ENCODE measurements at regions not wholly inside any gene's neighbourhood (a gene's known extent, or its start where the extent isn't known, plus 50 kb on each side); places are given as distances from the start of the nearest gene placed in this dataset.

GRCh38 chr1:13943055-13943454 lies 243.1 kb downstream of the PRDM2 start:
- Mint-ChIP-seq H3K36me3 (ENCODE audit: insufficient read depth) (peaks cover 1% of the 10 kb centered on the region), H3K4me1 (ENCODE audit: low read depth) (no peaks in the 10 kb centered on the region), H3K4me3 (ENCODE audit: low read depth) (no peak overlapping the region), H3K9me3 (ENCODE audit: low read depth) (peaks cover 10% of the 10 kb centered on the region), H3K27me3 (peaks cover 8% of the 10 kb centered on the region), H3K27ac (no peak overlapping the region)
- no peak for TF ChIP-seq CTCF (IDR thresholded peaks at IDR 0.05; ENCODE audit: unreplicated experiment)
- DNase-seq (ENCODE audit: low spot score, unreplicated experiment): no peak

GRCh38 chr1:13945856-13946255 lies 245.9 kb downstream of the PRDM2 start:
- Mint-ChIP-seq H3K27me3 (peaks cover 8% of the 10 kb centered on the region), H3K4me1 (ENCODE audit: low read depth) (no peaks in the 10 kb centered on the region), H3K36me3 (ENCODE audit: insufficient read depth) (peaks cover 1% of the 10 kb centered on the region), H3K9me3 (ENCODE audit: low read depth) (peaks cover 8% of the 10 kb centered on the region), H3K4me3 (ENCODE audit: low read depth) (no peak overlapping the region), H3K27ac (no peak overlapping the region)
- DNase-seq (ENCODE audit: low spot score, unreplicated experiment): no peak
- no peak for TF ChIP-seq CTCF (IDR thresholded peaks at IDR 0.05; ENCODE audit: unreplicated experiment)

GRCh38 chr1:13947658-13948057 lies 247.7 kb downstream of the PRDM2 start:
- no peak for TF ChIP-seq CTCF (IDR thresholded peaks at IDR 0.05; ENCODE audit: unreplicated experiment)
- no peak for DNase-seq (ENCODE audit: low spot score, unreplicated experiment)
- no peak overlapping the region for H3K27ac Mint-ChIP-seq
- no peaks in the 10 kb centered on the region for H3K36me3 Mint-ChIP-seq (ENCODE audit: insufficient read depth)
- H3K4me3 Mint-ChIP-seq (ENCODE audit: low read depth): no peak overlapping the region
- no peaks in the 10 kb centered on the region for H3K4me1 Mint-ChIP-seq (ENCODE audit: low read depth)
- H3K27me3 Mint-ChIP-seq: peaks cover 8% of the 10 kb centered on the region
- H3K9me3 Mint-ChIP-seq (ENCODE audit: low read depth): peaks cover 5% of the 10 kb centered on the region

- Mint-ChIP-seq H3K4me3 (ENCODE audit: low read depth) (no peak overlapping the region), H3K27ac (no peak overlapping the region), H3K9me3 (ENCODE audit: low read depth) (no peaks in the 10 kb centered on the region), H3K27me3 (peaks cover 13% of the 10 kb centered on the region), H3K36me3 (ENCODE audit: insufficient read depth) (no peaks in the 10 kb centered on the region), H3K4me1 (ENCODE audit: low read depth) (no peaks in the 10 kb centered on the region)
- DNase-seq (ENCODE audit: low spot score, unreplicated experiment): no peak
- no peak for TF ChIP-seq CTCF (IDR thresholded peaks at IDR 0.05; ENCODE audit: unreplicated experiment)
Observed at GRCh38 chr1:13948396-13948795, 248.4 kb downstream of the PRDM2 start.

- Mint-ChIP-seq H3K9me3 (ENCODE audit: low read depth) (no peaks in the 10 kb centered on the region), H3K4me1 (ENCODE audit: low read depth) (no peaks in the 10 kb centered on the region), H3K27me3 (peaks cover 16% of the 10 kb centered on the region), H3K36me3 (ENCODE audit: insufficient read depth) (no peaks in the 10 kb centered on the region), H3K4me3 (ENCODE audit: low read depth) (no peak overlapping the region), H3K27ac (no peak overlapping the region)
- no peak for TF ChIP-seq CTCF (IDR thresholded peaks at IDR 0.05; ENCODE audit: unreplicated experiment)
- DNase-seq (ENCODE audit: low spot score, unreplicated experiment): no peak
Observed at GRCh38 chr1:13948888-13949391, 249.0 kb downstream of the PRDM2 start.
